ENCODE measurements at regions not wholly inside any gene's neighbourhood (a gene's known extent, or its start where the extent isn't known, plus 50 kb on each side); places are given as distances from the start of the nearest gene placed in this dataset.

- Mint-ChIP-seq H3K9me3 (no peaks in the 10 kb centered on the region), H3K4me1 (no peaks in the 10 kb centered on the region), H3K36me3 (ENCODE audit: low read depth) (no peaks in the 10 kb centered on the region), H3K4me3 (no peak overlapping the region), H3K27ac (no peak overlapping the region), H3K27me3 (peaks cover 4% of the 10 kb centered on the region)
- intact Hi-C loops (cut with micrococcal nuclease) = no loop called here
- DNase-seq = no peak
Observed at GRCh38 chr10:83934641-83935338, 204.5 kb upstream of the GHITM start.

- DNase-seq = no peak
- Mint-ChIP-seq H3K36me3 (ENCODE audit: low read depth) (no peaks in the 10 kb centered on the region), H3K27me3 (peaks cover 4% of the 10 kb centered on the region), H3K9me3 (no peaks in the 10 kb centered on the region), H3K4me1 (no peaks in the 10 kb centered on the region), H3K4me3 (no peak overlapping the region), H3K27ac (no peak overlapping the region)
- intact Hi-C loops (cut with micrococcal nuclease) = no loop called here
Observed at GRCh38 chr10:83935339-83935736, 204.0 kb upstream of the GHITM start.

GRCh38 chr10:83935911-83936310 lies 203.4 kb upstream of the GHITM start:
- no peak for DNase-seq
- H3K27me3 Mint-ChIP-seq = peaks cover 4% of the 10 kb centered on the region
- intact Hi-C loops (cut with micrococcal nuclease) = no loop called here
- H3K4me1 Mint-ChIP-seq = no peaks in the 10 kb centered on the region
- no peak overlapping the region for H3K27ac Mint-ChIP-seq
- H3K4me3 Mint-ChIP-seq = no peak overlapping the region
- H3K9me3 Mint-ChIP-seq = no peaks in the 10 kb centered on the region
- no peaks in the 10 kb centered on the region for H3K36me3 Mint-ChIP-seq (ENCODE audit: low read depth)

- no peaks in the 10 kb centered on the region for H3K9me3 Mint-ChIP-seq
- H3K27ac Mint-ChIP-seq = no peak overlapping the region
- no peak for DNase-seq
- H3K27me3 Mint-ChIP-seq = peaks cover 4% of the 10 kb centered on the region
- H3K36me3 Mint-ChIP-seq (ENCODE audit: low read depth) = no peaks in the 10 kb centered on the region
- intact Hi-C loops (cut with micrococcal nuclease) = no loop called here
- H3K4me3 Mint-ChIP-seq = no peak overlapping the region
- no peaks in the 10 kb centered on the region for H3K4me1 Mint-ChIP-seq
Observed at GRCh38 chr10:83937161-83937560, 202.1 kb upstream of the GHITM start.

GRCh38 chr10:83937826-83938225 lies 201.5 kb upstream of the GHITM start:
- peaks cover 4% of the 10 kb centered on the region for H3K27me3 Mint-ChIP-seq
- intact Hi-C loops (cut with micrococcal nuclease) = no loop called here

GRCh38 chr10:83941189-83941588 lies 198.1 kb upstream of the GHITM start:
- Mint-ChIP-seq H3K9me3 (no peaks in the 10 kb centered on the region), H3K36me3 (ENCODE audit: low read depth) (no peaks in the 10 kb centered on the region), H3K27me3 (peaks cover 4% of the 10 kb centered on the region), H3K4me1 (no peaks in the 10 kb centered on the region), H3K4me3 (no peak overlapping the region), H3K27ac (no peak overlapping the region)
- DNase-seq = no peak
- intact Hi-C loops (cut with micrococcal nuclease) = no loop called here

More at GRCh38 chr10:83937826-83938225, 201.5 kb upstream of the GHITM start:
- H3K36me3 Mint-ChIP-seq (ENCODE audit: low read depth) = no peaks in the 10 kb centered on the region
- H3K4me3 Mint-ChIP-seq = no peak overlapping the region
- no peaks in the 10 kb centered on the region for H3K4me1 Mint-ChIP-seq
- no peaks in the 10 kb centered on the region for H3K9me3 Mint-ChIP-seq
- DNase-seq = no peak
- H3K27ac Mint-ChIP-seq = no peak overlapping the region

GRCh38 chr10:83942410-83942809 lies 196.9 kb upstream of the GHITM start:
- Mint-ChIP-seq H3K27ac (no peak overlapping the region), H3K4me1 (no peaks in the 10 kb centered on the region), H3K9me3 (no peaks in the 10 kb centered on the region), H3K4me3 (no peak overlapping the region), H3K27me3 (peaks cover 4% of the 10 kb centered on the region), H3K36me3 (ENCODE audit: low read depth) (no peaks in the 10 kb centered on the region)
- no peak for DNase-seq
- intact Hi-C loops (cut with micrococcal nuclease) = no loop called here

- no peak overlapping the region for H3K4me3 Mint-ChIP-seq
- no peaks in the 10 kb centered on the region for H3K9me3 Mint-ChIP-seq
- H3K27ac Mint-ChIP-seq = no peak overlapping the region
- DNase-seq = no peak
- H3K36me3 Mint-ChIP-seq (ENCODE audit: low read depth) = no peaks in the 10 kb centered on the region
- H3K27me3 Mint-ChIP-seq = peaks cover 2% of the 10 kb centered on the region
- intact Hi-C loops (cut with micrococcal nuclease) = no loop called here
- H3K4me1 Mint-ChIP-seq = no peaks in the 10 kb centered on the region
Observed at GRCh38 chr10:83943049-83943448, 196.3 kb upstream of the GHITM start.

- H3K27me3 Mint-ChIP-seq = peaks cover 2% of the 10 kb centered on the region
- no peak for DNase-seq
- no peak overlapping the region for H3K27ac Mint-ChIP-seq
- no peaks in the 10 kb centered on the region for H3K4me1 Mint-ChIP-seq
- no peaks in the 10 kb centered on the region for H3K9me3 Mint-ChIP-seq
- no peak overlapping the region for H3K4me3 Mint-ChIP-seq
- no peaks in the 10 kb centered on the region for H3K36me3 Mint-ChIP-seq (ENCODE audit: low read depth)
- intact Hi-C loops (cut with micrococcal nuclease) = no loop called here
Observed at GRCh38 chr10:83943920-83944319, 195.4 kb upstream of the GHITM start.

GRCh38 chr10:83945982-83946718 lies 193.2 kb upstream of the GHITM start:
- Mint-ChIP-seq H3K27me3 (peaks cover 1% of the 10 kb centered on the region), H3K4me1 (no peaks in the 10 kb centered on the region), H3K9me3 (no peaks in the 10 kb centered on the region), H3K4me3 (no peak overlapping the region), H3K27ac (no peak overlapping the region), H3K36me3 (ENCODE audit: low read depth) (no peaks in the 10 kb centered on the region)
- intact Hi-C loops (cut with micrococcal nuclease) = no loop called here
- DNase-seq = no peak

- Mint-ChIP-seq H3K4me3 (no peak overlapping the region), H3K27ac (no peak overlapping the region), H3K4me1 (no peaks in the 10 kb centered on the region), H3K9me3 (no peaks in the 10 kb centered on the region), H3K36me3 (ENCODE audit: low read depth) (no peaks in the 10 kb centered on the region), H3K27me3 (peaks cover 1% of the 10 kb centered on the region)
- no peak for DNase-seq
- intact Hi-C loops (cut with micrococcal nuclease) = no loop called here
Observed at GRCh38 chr10:83952314-83952713, 187.0 kb upstream of the GHITM start.

GRCh38 chr10:83953589-83953988 lies 185.7 kb upstream of the GHITM start:
- no peaks in the 10 kb centered on the region for H3K4me1 Mint-ChIP-seq
- intact Hi-C loops (cut with micrococcal nuclease) = no loop called here

GRCh38 chr10:83954193-83954799 lies 185.0 kb upstream of the GHITM start:
- intact Hi-C loops (cut with micrococcal nuclease) = no loop called here
- Mint-ChIP-seq H3K4me1 (no peaks in the 10 kb centered on the region), H3K27me3 (peaks cover 1% of the 10 kb centered on the region), H3K27ac (no peak overlapping the region), H3K4me3 (no peak overlapping the region), H3K36me3 (ENCODE audit: low read depth) (no peaks in the 10 kb centered on the region), H3K9me3 (no peaks in the 10 kb centered on the region)
- no peak for DNase-seq

More at GRCh38 chr10:83953589-83953988, 185.7 kb upstream of the GHITM start:
- H3K9me3 Mint-ChIP-seq = no peaks in the 10 kb centered on the region
- H3K27ac Mint-ChIP-seq = no peak overlapping the region
- H3K36me3 Mint-ChIP-seq (ENCODE audit: low read depth) = no peaks in the 10 kb centered on the region
- no peak overlapping the region for H3K4me3 Mint-ChIP-seq
- no peak for DNase-seq
- peaks cover 1% of the 10 kb centered on the region for H3K27me3 Mint-ChIP-seq

- Mint-ChIP-seq H3K27me3 (peaks cover 1% of the 10 kb centered on the region), H3K4me3 (no peak overlapping the region), H3K4me1 (no peaks in the 10 kb centered on the region), H3K9me3 (no peaks in the 10 kb centered on the region), H3K36me3 (ENCODE audit: low read depth) (no peaks in the 10 kb centered on the region), H3K27ac (no peak overlapping the region)
- intact Hi-C loops (cut with micrococcal nuclease) = no loop called here
- DNase-seq = no peak
Observed at GRCh38 chr10:83955406-83955805, 183.9 kb upstream of the GHITM start.

All from activated CD4-positive, alpha-beta T cell treated with anti-CD3 and anti-CD28 coated beads, Interleukin-2, amount 10 ng/mL, durations not matched to agents 24 days and 14 days (primary cell).